OCI-LY7 (cell line): ENCODE measurements at regions not wholly inside any gene's neighbourhood (a gene's known extent, or its start where the extent isn't known, plus 50 kb on each side); places are given as distances from the start of the nearest gene placed in this dataset.

Source experiments
- CTCF ChIP-seq: fragments of 200-600 bp; sonication (generic); conservative IDR thresholded peaks from 2 replicates; pipeline ENCODE4 v1.5.1; 2014; ENCODE audit warnings: mild to moderate bottlenecking, antibody characterized with exemption, low read length, moderate library complexity, mixed read lengths
- EZH2phosphoT487 ChIP-seq: fragments of 200-600 bp; sonication (generic); IDR thresholded peaks from 2 replicates; pipeline ENCODE4 v1.6.1; 2018; ENCODE audit warnings: low read depth, borderline replicate concordance, mild to moderate bottlenecking, mixed run types, antibody characterized with exemption, low read length, moderate library complexity, mixed read lengths

GRCh38 chr12:124674937-124675336 lies 107.5 kb upstream of the NCOR2 start:
- TF ChIP-seq CTCF (no peak), EZH2phosphoT487 (no peak)
